HAP-1 (cell line): ENCODE measurements at regions not wholly inside any gene's neighbourhood (a gene's known extent, or its start where the extent isn't known, plus 50 kb on each side); places are given as distances from the start of the nearest gene placed in this dataset.
"Not testable (repeated sequence)": the region's sequence is repeated elsewhere in the genome, so short reads cannot be mapped to it uniquely, and the experiment has no call there.

ENCODE experiments used
- DNase-seq, 2 experiments: peaks; one replicate each; pipeline ENCODE4 v3.0.0-alpha.2; 2016 to 2020; ENCODE audit warnings: low spot score in 2 of 2
- H3K27me3 ChIP-seq: fragments of 250-450 bp; sonication (Bioruptor Pico); 2 replicates; pipeline ENCODE4 v1.5.1; 2020; ENCODE audit warnings: low read depth, mild to moderate bottlenecking, moderate library complexity
- H3K36me3 ChIP-seq: fragments of 250-450 bp; sonication (Bioruptor Pico); replicated peaks from 2 replicates; pipeline ENCODE4 v1.5.1; 2020; ENCODE audit warnings: mild to moderate bottlenecking
- H3K4me1 ChIP-seq: fragments of 250-450 bp; sonication (Bioruptor Pico); 2 replicates; pipeline ENCODE4 v1.5.1; 2020; ENCODE audit warnings: mild to moderate bottlenecking
- H3K4me3 ChIP-seq: fragments of 250-450 bp; sonication (Bioruptor Pico); 2 replicates; pipeline ENCODE4 v1.5.1; 2020; ENCODE audit warnings: mild to moderate bottlenecking, moderate library complexity
- H3K9me3 ChIP-seq: fragments of 250-450 bp; sonication (Bioruptor Pico); 2 replicates; pipeline ENCODE4 v1.5.1; 2020; ENCODE audit warnings: mild to moderate bottlenecking, moderate library complexity
- in situ Hi-C: fragments of 300-500 bp; cut with MboI; formaldehyde crosslinking; loops from 3 replicates; pipeline ENCODE4 v1.14.3; 2020; ENCODE audit warnings: low sequenced_read_pairs, inconsistent platforms, mixed read lengths

GRCh38 chr16:16909126-16909525, 530.2 kb downstream of the NPIPA7 start:
- DNase-seq, result no peak
- Histone ChIP-seq H3K9me3 (no peaks in the 10 kb centered on the region; the same call in 1 of the 2 replicates), H3K4me1 (no peaks in the 10 kb centered on the region), H3K27me3 (no peaks in the 10 kb centered on the region), H3K4me3 (no peak overlapping the region), H3K36me3 (no peaks in the 10 kb centered on the region)
- in situ Hi-C loops, result no loop called here

GRCh38 chr16:16910666-16911065, 531.7 kb downstream of the NPIPA7 start:
- no peak for DNase-seq
- Histone ChIP-seq H3K4me3 (no peak overlapping the region), H3K27me3 (no peaks in the 10 kb centered on the region), H3K4me1 (no peaks in the 10 kb centered on the region), H3K36me3 (no peaks in the 10 kb centered on the region), H3K9me3 (no peaks in the 10 kb centered on the region; the same call in 1 of the 2 replicates)
- in situ Hi-C loops, result no loop called here

- H3K36me3 ChIP-seq, result no peaks in the 10 kb centered on the region
- H3K4me3 ChIP-seq, result no peak overlapping the region
- no peaks in the 10 kb centered on the region for H3K27me3 ChIP-seq
- no peaks in the 10 kb centered on the region for H3K4me1 ChIP-seq
- H3K9me3 ChIP-seq, result no peaks in the 10 kb centered on the region; the same call in 1 of the 2 replicates
- no peak for DNase-seq
- in situ Hi-C loops, result no loop called here
These were observed 536.8 kb downstream of the NPIPA7 start for GRCh38 chr16:16915771-16916170.

- Histone ChIP-seq H3K4me1 (no peaks in the 10 kb centered on the region), H3K36me3 (no peaks in the 10 kb centered on the region), H3K27me3 (no peaks in the 10 kb centered on the region), H3K4me3 (no peak overlapping the region), H3K9me3 (no peaks in the 10 kb centered on the region)
- in situ Hi-C loops, result no loop called here
- DNase-seq, result no peak
These were observed 538.3 kb downstream of the NPIPA7 start for GRCh38 chr16:16917191-16917785.

- Histone ChIP-seq H3K27me3 (no peaks in the 10 kb centered on the region), H3K4me3 (no peak overlapping the region), H3K36me3 (no peaks in the 10 kb centered on the region), H3K9me3 (no peaks in the 10 kb centered on the region; the same call in 1 of the 2 replicates), H3K4me1 (no peaks in the 10 kb centered on the region)
- no peak for DNase-seq
- in situ Hi-C loops, result no loop called here
These were observed 544.5 kb downstream of the NPIPA7 start for GRCh38 chr16:16923479-16923878.

- no peak for DNase-seq
- H3K9me3 ChIP-seq, result no peaks in the 10 kb centered on the region; the same call in 1 of the 2 replicates
- no peak overlapping the region for H3K4me3 ChIP-seq
- no peaks in the 10 kb centered on the region for H3K4me1 ChIP-seq
- H3K36me3 ChIP-seq, result no peaks in the 10 kb centered on the region
- in situ Hi-C loops, result no loop called here
- no peaks in the 10 kb centered on the region for H3K27me3 ChIP-seq
These were observed 545.7 kb downstream of the NPIPA7 start for GRCh38 chr16:16924613-16925012.

- no peak for DNase-seq
- Histone ChIP-seq H3K4me3 (no peak overlapping the region), H3K36me3 (no peaks in the 10 kb centered on the region), H3K9me3 (no peaks in the 10 kb centered on the region; the same call in 1 of the 2 replicates), H3K27me3 (no peaks in the 10 kb centered on the region), H3K4me1 (no peaks in the 10 kb centered on the region)
- in situ Hi-C loops, result no loop called here
These were observed 545.3 kb downstream of the XYLT1 start for GRCh38 chr16:16925432-16925831.

GRCh38 chr16:16928532-16929109, 542.1 kb downstream of the XYLT1 start:
- H3K4me3 ChIP-seq, result no peak overlapping the region
- H3K4me1 ChIP-seq, result no peaks in the 10 kb centered on the region
- in situ Hi-C loops, result no loop called here
- no peak for DNase-seq
- no peaks in the 10 kb centered on the region; the same call in 1 of the 2 replicates for H3K9me3 ChIP-seq
- H3K27me3 ChIP-seq, result no peaks in the 10 kb centered on the region
- H3K36me3 ChIP-seq, result no peaks in the 10 kb centered on the region

GRCh38 chr16:16930309-16931000, 540.3 kb downstream of the XYLT1 start:
- H3K36me3 ChIP-seq, result no peaks in the 10 kb centered on the region
- DNase-seq, result no peak
- no peaks in the 10 kb centered on the region for H3K9me3 ChIP-seq
- H3K4me3 ChIP-seq, result no peak overlapping the region
- in situ Hi-C loops, result no loop called here
- no peaks in the 10 kb centered on the region for H3K4me1 ChIP-seq
- no peaks in the 10 kb centered on the region for H3K27me3 ChIP-seq

GRCh38 chr16:16933861-16934260, 536.9 kb downstream of the XYLT1 start:
- DNase-seq, result no peak
- no peaks in the 10 kb centered on the region for H3K27me3 ChIP-seq
- in situ Hi-C loops, result no loop called here
- H3K4me3 ChIP-seq, result no peak overlapping the region
- H3K9me3 ChIP-seq, result no peaks in the 10 kb centered on the region
- no peaks in the 10 kb centered on the region for H3K4me1 ChIP-seq
- no peaks in the 10 kb centered on the region for H3K36me3 ChIP-seq

- in situ Hi-C loops, result no loop called here
- H3K9me3 ChIP-seq, result no peaks in the 10 kb centered on the region
- H3K27me3 ChIP-seq, result no peaks in the 10 kb centered on the region
- no peak for DNase-seq
- H3K4me3 ChIP-seq, result no peak overlapping the region
- H3K4me1 ChIP-seq, result no peaks in the 10 kb centered on the region
- no peaks in the 10 kb centered on the region for H3K36me3 ChIP-seq
These were observed 536.1 kb downstream of the XYLT1 start for GRCh38 chr16:16934660-16935059.

- H3K36me3 ChIP-seq, H3K9me3 ChIP-seq, H3K27me3 ChIP-seq, H3K4me3 ChIP-seq, H3K4me1 ChIP-seq, DNase-seq, in situ Hi-C loops: not testable (repeated sequence)
These were observed 534.9 kb downstream of the XYLT1 start for GRCh38 chr16:16935909-16936308.

GRCh38 chr16:16937576-16937975, 533.2 kb downstream of the XYLT1 start:
- H3K9me3 ChIP-seq, result no peaks in the 10 kb centered on the region
- H3K4me1 ChIP-seq, result no peaks in the 10 kb centered on the region
- no peaks in the 10 kb centered on the region for H3K36me3 ChIP-seq
- DNase-seq, result no peak
- H3K4me3 ChIP-seq, result no peak overlapping the region
- H3K27me3 ChIP-seq, result no peaks in the 10 kb centered on the region
- in situ Hi-C loops, result no loop called here

GRCh38 chr16:16938009-16938408, 532.8 kb downstream of the XYLT1 start:
- H3K9me3 ChIP-seq, result no peaks in the 10 kb centered on the region
- no peaks in the 10 kb centered on the region for H3K36me3 ChIP-seq
- no peaks in the 10 kb centered on the region for H3K4me1 ChIP-seq
- no peak for DNase-seq
- no peak overlapping the region for H3K4me3 ChIP-seq
- in situ Hi-C loops, result no loop called here
- no peaks in the 10 kb centered on the region for H3K27me3 ChIP-seq
